Naive B cell (primary cell): ENCODE measurements at regions not wholly inside any gene's neighbourhood (a gene's known extent, or its start where the extent isn't known, plus 50 kb on each side); places are given as distances from the start of the nearest gene placed in this dataset.

Experiments
- ATAC-seq, 2 donors: fragments of 150-1000 bp; cut with Tn5 transposase; 2 replicates each; pipeline ENCODE4 v1.10.0; 2021; ENCODE audit warnings: low read depth in 2 of 2, mild to moderate bottlenecking in 2 of 2, moderate library complexity in 2 of 2
- DNase-seq: peaks from one replicate; pipeline ENCODE4 v3.0.0; 2022
- H3K27ac Mint-ChIP-seq, 6 donors: one replicate each; pipeline ENCODE4 v1.8.0; 2020 to 2022; ENCODE audit warnings: mild to moderate bottlenecking in 6 of 6, mixed read lengths in 6 of 6, moderate library complexity in 5 of 6, inconsistent platforms in 2 of 6
- H3K27me3 Mint-ChIP-seq, 3 donors: one replicate each; pipeline ENCODE4 v1.8.0; 2021 to 2022; ENCODE audit warnings: mixed read lengths in 3 of 3, mild to moderate bottlenecking in 1 of 3
- H3K36me3 Mint-ChIP-seq, 2 donors: one replicate each; pipeline ENCODE4 v1.8.0; 2020 to 2022; ENCODE audit warnings: mixed read lengths in 2 of 2, inconsistent platforms in 1 of 2, mild to moderate bottlenecking in 1 of 2
- H3K4me1 Mint-ChIP-seq, 3 donors: one replicate each; pipeline ENCODE4 v1.8.0; 2020 to 2022; ENCODE audit warnings: mixed read lengths in 3 of 3, inconsistent platforms in 1 of 3, mild to moderate bottlenecking in 1 of 3, moderate library complexity in 1 of 3
- H3K4me3 Mint-ChIP-seq, 8 donors: one replicate each; pipeline ENCODE4 v1.8.0; 2020 to 2022; ENCODE audit warnings: mild to moderate bottlenecking in 8 of 8, mixed read lengths in 8 of 8, moderate library complexity in 8 of 8, inconsistent platforms in 2 of 8
- H3K9me3 Mint-ChIP-seq, 7 donors: one replicate each; pipeline ENCODE4 v1.8.0; 2020 to 2022; ENCODE audit warnings: mixed read lengths in 7 of 7, mild to moderate bottlenecking in 5 of 7, inconsistent platforms in 2 of 7, moderate library complexity in 1 of 7

- H3K27ac Mint-ChIP-seq: peak overlapping the region in 1 of 6 donors; percentile 29
- DNase-seq (no peak), ATAC-seq (no peak)
- H3K27me3 Mint-ChIP-seq: peaks cover 22 to 41% (median 23%) of the 10 kb centered on the region in 3 donors
- peaks cover 5 to 13% (median 6%) of the 10 kb centered on the region in 3 donors for H3K4me1 Mint-ChIP-seq
- H3K36me3 Mint-ChIP-seq: no peaks in the 10 kb centered on the region
- no peaks in the 10 kb centered on the region for H3K9me3 Mint-ChIP-seq
- no peak overlapping the region for H3K4me3 Mint-ChIP-seq
Observed at GRCh38 chr1:229064320-229065168, 206.4 kb upstream of the RAB4A start.

GRCh38 chr1:229065613-229066012, 205.3 kb upstream of the RAB4A start:
- Mint-ChIP-seq H3K36me3 (no peaks in the 10 kb centered on the region), H3K27ac (no peak overlapping the region), H3K27me3 (peaks cover 15 to 32% (median 16%) of the 10 kb centered on the region in 3 donors), H3K4me1 (peaks cover 5 to 8% (median 6%) of the 10 kb centered on the region in 3 donors), H3K4me3 (no peak overlapping the region), H3K9me3 (no peaks in the 10 kb centered on the region)
- DNase-seq: no peak
- ATAC-seq: no peak

- peaks cover 11 to 24% (median 15%) of the 10 kb centered on the region in 3 donors for H3K27me3 Mint-ChIP-seq
- no peak overlapping the region for H3K27ac Mint-ChIP-seq
- no peaks in the 10 kb centered on the region for H3K36me3 Mint-ChIP-seq
- H3K4me3 Mint-ChIP-seq: no peak overlapping the region
- ATAC-seq (no peak), DNase-seq (no peak)
- H3K9me3 Mint-ChIP-seq: no peaks in the 10 kb centered on the region
- H3K4me1 Mint-ChIP-seq: peaks cover 5 to 8% (median 6%) of the 10 kb centered on the region in 3 donors
Observed at GRCh38 chr1:229066591-229066990, 204.3 kb upstream of the RAB4A start.

GRCh38 chr1:229067546-229067945, 203.4 kb upstream of the RAB4A start:
- Mint-ChIP-seq H3K36me3 (no peaks in the 10 kb centered on the region), H3K9me3 (no peaks in the 10 kb centered on the region), H3K4me1 (peaks cover 5 to 8% (median 6%) of the 10 kb centered on the region in 3 donors), H3K27me3 (peaks cover 10 to 22% (median 15%) of the 10 kb centered on the region in 3 donors), H3K4me3 (no peak overlapping the region), H3K27ac (no peak overlapping the region)
- DNase-seq (no peak), ATAC-seq (no peak)

- Mint-ChIP-seq H3K36me3 (no peaks in the 10 kb centered on the region), H3K27me3 (peaks cover 10 to 22% (median 15%) of the 10 kb centered on the region in 3 donors), H3K4me3 (no peak overlapping the region), H3K4me1 (peaks cover 5 to 8% (median 6%) of the 10 kb centered on the region in 3 donors), H3K9me3 (no peaks in the 10 kb centered on the region), H3K27ac (peak overlapping the region in 1 of 6 donors; percentile 11)
- no peak for DNase-seq
- no peak for ATAC-seq
Observed at GRCh38 chr1:229068270-229068987, 202.5 kb upstream of the RAB4A start.

GRCh38 chr1:229069176-229069575, 201.7 kb upstream of the RAB4A start:
- H3K9me3 Mint-ChIP-seq: no peaks in the 10 kb centered on the region
- ATAC-seq: no peak
- no peaks in the 10 kb centered on the region for H3K36me3 Mint-ChIP-seq
- no peak overlapping the region for H3K27ac Mint-ChIP-seq
- peaks cover 5 to 8% (median 6%) of the 10 kb centered on the region in 3 donors for H3K4me1 Mint-ChIP-seq
- H3K27me3 Mint-ChIP-seq: peaks cover 10 to 22% (median 15%) of the 10 kb centered on the region in 3 donors
- no peak for DNase-seq
- H3K4me3 Mint-ChIP-seq: no peak overlapping the region

- Mint-ChIP-seq H3K27ac (peak overlapping the region in 1 of 6 donors; percentile 48), H3K9me3 (no peaks in the 10 kb centered on the region)
- DNase-seq: no peak
Observed at GRCh38 chr1:229070168-229070567, 200.7 kb upstream of the RAB4A start.

GRCh38 chr1:229073251-229073650, 197.7 kb upstream of the RAB4A start:
- H3K27me3 Mint-ChIP-seq: peaks cover 1 to 8% (median 2%) of the 10 kb centered on the region in 3 donors
- H3K4me1 Mint-ChIP-seq: peaks cover 1 to 4% (median 3%) of the 10 kb centered on the region in 3 donors
- H3K9me3 Mint-ChIP-seq: no peaks in the 10 kb centered on the region
- no peak overlapping the region for H3K4me3 Mint-ChIP-seq
- H3K27ac Mint-ChIP-seq: no peak overlapping the region
- DNase-seq (no peak), ATAC-seq (no peak)
- H3K36me3 Mint-ChIP-seq: no peaks in the 10 kb centered on the region

More at GRCh38 chr1:229070168-229070567, 200.7 kb upstream of the RAB4A start:
- Mint-ChIP-seq H3K27me3 (peaks cover 10 to 15% (median 14%) of the 10 kb centered on the region in 3 donors), H3K36me3 (no peaks in the 10 kb centered on the region), H3K4me3 (no peak overlapping the region), H3K4me1 (peaks cover 5 to 8% (median 6%) of the 10 kb centered on the region in 3 donors)
- no peak for ATAC-seq

GRCh38 chr1:229075217-229075616, 195.7 kb upstream of the RAB4A start:
- no peaks in the 10 kb centered on the region for H3K9me3 Mint-ChIP-seq
- no peak overlapping the region for H3K4me3 Mint-ChIP-seq
- DNase-seq (no peak), ATAC-seq (no peak)
- no peaks in the 10 kb centered on the region for H3K27me3 Mint-ChIP-seq
- H3K36me3 Mint-ChIP-seq: no peaks in the 10 kb centered on the region
- no peak overlapping the region for H3K27ac Mint-ChIP-seq
- no peaks in the 10 kb centered on the region for H3K4me1 Mint-ChIP-seq

GRCh38 chr1:229075716-229076115, 195.2 kb upstream of the RAB4A start:
- Mint-ChIP-seq H3K4me1 (no peaks in the 10 kb centered on the region), H3K9me3 (no peaks in the 10 kb centered on the region), H3K27ac (no peak overlapping the region), H3K27me3 (no peaks in the 10 kb centered on the region), H3K36me3 (no peaks in the 10 kb centered on the region), H3K4me3 (no peak overlapping the region)
- no peak for DNase-seq
- ATAC-seq: no peak

GRCh38 chr1:229076195-229076594, 194.7 kb upstream of the RAB4A start:
- H3K27ac Mint-ChIP-seq: no peak overlapping the region
- no peak for ATAC-seq
- H3K4me1 Mint-ChIP-seq: no peaks in the 10 kb centered on the region
- no peak for DNase-seq
- no peak overlapping the region for H3K4me3 Mint-ChIP-seq
- peaks cover 0 to under 1% (median 0%) of the 10 kb centered on the region in 7 donors for H3K9me3 Mint-ChIP-seq
- no peaks in the 10 kb centered on the region for H3K36me3 Mint-ChIP-seq
- H3K27me3 Mint-ChIP-seq: peaks cover 0 to under 1% (median 0%) of the 10 kb centered on the region in 3 donors

GRCh38 chr1:229079016-229079595, 191.8 kb upstream of the RAB4A start:
- DNase-seq (no peak), ATAC-seq (no peak)
- H3K36me3 Mint-ChIP-seq: peaks cover 0 to 5% of the 10 kb centered on the region in 2 donors
- peaks cover 0 to 18% (median 0%) of the 10 kb centered on the region in 3 donors for H3K27me3 Mint-ChIP-seq
- H3K4me1 Mint-ChIP-seq: no peaks in the 10 kb centered on the region
- H3K4me3 Mint-ChIP-seq: no peak overlapping the region
- H3K27ac Mint-ChIP-seq: no peak overlapping the region
- peaks cover 4 to 29% (median 20%) of the 10 kb centered on the region in 7 donors for H3K9me3 Mint-ChIP-seq

GRCh38 chr1:229080361-229080760, 190.6 kb upstream of the RAB4A start:
- peak overlapping the region in 1 of 6 donors; percentile 17 for H3K27ac Mint-ChIP-seq
- H3K4me3 Mint-ChIP-seq: no peak overlapping the region
- peaks cover 0 to 5% of the 10 kb centered on the region in 2 donors for H3K36me3 Mint-ChIP-seq
- H3K4me1 Mint-ChIP-seq: no peaks in the 10 kb centered on the region
- H3K27me3 Mint-ChIP-seq: peaks cover 0 to 18% (median 4%) of the 10 kb centered on the region in 3 donors
- peaks cover 4 to 35% (median 20%) of the 10 kb centered on the region in 7 donors for H3K9me3 Mint-ChIP-seq
- ATAC-seq (no peak), DNase-seq (no peak)
